HG02610 (cell line): ENCODE measurements at regions not wholly inside any gene's neighbourhood (a gene's known extent, or its start where the extent isn't known, plus 50 kb on each side); places are given as distances from the start of the nearest gene placed in this dataset.
"Not testable (repeated sequence)": the region's sequence is repeated elsewhere in the genome, so short reads cannot be mapped to it uniquely, and the experiment has no call there.

Source experiments
- ATAC-seq: cut with Tn5 transposase; IDR thresholded peaks from one replicate; pipeline ENCODE4 v1.9.1; 2021; ENCODE audit warnings: mild to moderate bottlenecking, moderate library complexity; ENCODE audit not compliant: unreplicated experiment

DNA sequence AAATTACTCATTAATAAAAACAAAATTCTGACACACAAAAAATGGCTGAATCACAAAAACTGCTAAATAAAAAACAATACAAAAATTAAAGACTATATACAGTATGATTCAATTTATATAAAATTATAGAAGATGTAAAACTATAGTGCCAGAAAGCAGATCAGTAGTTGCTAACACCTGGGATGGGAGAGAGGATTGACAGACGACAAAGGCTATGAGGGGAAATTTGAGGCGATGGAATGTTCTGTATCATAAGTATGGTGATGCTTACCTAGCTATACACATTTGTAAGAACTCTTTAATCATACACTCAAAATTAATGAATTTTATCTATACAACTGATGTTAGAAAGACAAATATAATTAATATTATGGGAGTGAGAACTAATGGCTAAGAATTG, 247.9 kb upstream of the GJE1 start:
- no peak for ATAC-seq

DNA sequence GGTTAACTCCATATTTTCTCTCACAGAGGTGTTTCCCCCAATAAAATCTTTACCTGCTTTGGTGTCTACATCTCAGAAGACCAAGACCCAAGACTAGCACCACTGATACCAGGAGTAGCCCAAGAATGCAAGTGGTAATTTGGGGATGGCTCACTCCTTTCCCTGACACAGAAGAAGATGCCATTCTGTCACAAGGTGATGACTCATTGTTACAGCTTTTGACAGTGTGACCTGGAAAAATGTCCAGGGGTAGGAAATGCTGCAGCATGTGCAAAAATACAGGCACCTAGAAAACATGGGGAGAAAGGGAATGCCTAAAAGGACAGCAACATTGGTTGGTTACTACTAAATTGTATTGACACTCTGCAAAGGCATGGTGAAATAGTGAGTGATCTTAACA, 254.0 kb upstream of the GJE1 start:
- no peak for ATAC-seq

DNA sequence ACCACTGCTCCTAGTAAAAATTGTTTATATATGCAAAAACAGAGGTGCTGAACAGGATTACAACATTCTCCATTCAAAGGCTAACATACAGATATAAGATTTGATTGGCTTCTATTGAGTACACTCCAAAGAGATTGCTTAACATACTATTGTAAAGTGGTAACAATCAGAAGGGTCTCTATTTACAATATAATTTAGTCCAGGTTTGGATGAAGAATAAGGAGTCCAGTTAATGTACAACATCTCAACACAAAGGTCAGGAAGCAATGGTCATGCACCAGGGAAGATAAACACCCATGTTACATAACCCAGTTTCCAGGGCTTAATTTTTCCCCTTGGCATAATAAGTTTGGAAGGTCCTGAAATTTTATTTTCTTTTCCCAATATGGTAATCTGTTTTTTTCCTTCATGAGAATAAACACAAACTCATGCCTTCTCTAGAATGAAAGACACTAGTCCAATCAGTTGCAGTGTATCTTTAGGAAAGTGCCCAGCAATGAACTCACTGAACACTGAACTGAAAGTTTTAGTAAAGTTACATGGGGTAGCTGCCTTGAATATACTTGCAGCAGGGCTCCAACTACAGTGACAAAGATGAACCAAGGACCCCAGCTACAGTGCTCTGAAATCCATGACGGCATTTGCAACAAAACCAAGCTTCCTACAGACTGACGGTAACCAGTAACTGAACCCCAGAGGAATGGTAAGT, 255.3 kb upstream of the GJE1 start:
- no peak for ATAC-seq

DNA sequence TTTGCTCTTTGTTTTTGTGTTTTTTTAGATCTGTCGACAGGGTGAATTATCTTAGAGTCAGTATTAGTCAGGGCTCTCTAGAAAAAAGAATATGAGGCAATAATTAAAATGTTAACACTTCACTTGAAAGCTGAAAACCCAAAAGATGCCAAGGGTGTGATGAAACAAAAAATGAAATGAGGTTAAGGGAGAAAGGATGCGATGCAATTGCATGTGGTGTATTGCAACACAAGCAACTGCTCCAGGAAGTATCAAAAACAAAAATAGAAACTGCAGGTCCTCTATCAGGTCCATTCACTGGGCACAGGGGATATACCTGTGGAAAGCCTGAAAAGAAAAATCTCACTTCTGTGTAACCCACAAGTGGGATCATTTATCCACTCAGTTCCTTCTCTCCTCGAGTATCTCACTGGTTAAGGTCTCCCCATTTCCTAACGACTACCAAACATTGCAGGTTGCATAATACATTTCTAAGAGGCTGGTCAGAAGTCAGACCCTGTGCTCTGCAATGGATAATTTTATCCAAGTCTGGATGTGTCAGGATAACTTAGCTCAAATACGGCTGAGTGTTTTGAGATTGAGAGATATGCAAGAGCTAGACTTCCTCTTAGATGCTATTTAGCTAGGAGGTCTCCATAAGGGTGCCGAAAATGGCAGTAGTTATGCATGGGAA, 257.7 kb upstream of the GJE1 start:
- no peak for ATAC-seq

DNA sequence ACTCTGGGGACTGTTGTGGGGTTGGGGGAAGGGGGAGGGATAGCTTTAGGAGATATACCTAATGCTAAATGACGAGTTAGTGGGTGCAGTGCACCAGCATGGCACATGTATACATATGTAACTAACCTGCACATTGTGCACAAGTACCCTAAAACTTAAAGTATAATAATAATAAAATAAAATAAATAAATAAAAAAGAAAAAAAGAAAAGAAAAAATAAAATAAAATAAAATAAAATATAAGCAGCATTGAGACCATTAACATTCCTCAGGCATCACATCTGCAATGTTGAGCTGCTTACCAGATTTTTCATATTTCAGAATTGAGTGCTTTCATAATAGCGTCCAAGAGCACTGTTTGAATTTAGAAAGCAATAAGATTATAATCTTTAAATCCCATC, 263.2 kb upstream of the GJE1 start:
- ATAC-seq, result not testable (repeated sequence)

DNA sequence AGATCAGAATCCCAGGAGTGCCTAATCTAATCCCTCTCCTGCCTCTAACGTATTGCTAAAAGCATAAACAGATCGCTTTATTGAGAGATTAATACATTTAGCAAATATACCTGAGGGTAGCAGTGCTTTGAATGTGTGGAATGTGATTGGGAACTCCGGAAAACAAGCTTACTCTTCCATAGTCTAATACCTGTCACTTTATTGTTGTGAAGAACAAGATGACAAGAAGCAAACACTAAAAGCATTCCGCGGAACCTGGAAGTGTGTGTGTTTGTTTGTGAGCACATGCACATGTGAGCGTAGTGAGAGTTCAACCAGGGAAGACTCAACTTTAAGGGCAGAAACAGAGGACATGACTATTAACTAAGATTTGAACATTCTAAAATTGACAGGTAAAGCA, 265.0 kb upstream of the GJE1 start:
- no peak for ATAC-seq

DNA sequence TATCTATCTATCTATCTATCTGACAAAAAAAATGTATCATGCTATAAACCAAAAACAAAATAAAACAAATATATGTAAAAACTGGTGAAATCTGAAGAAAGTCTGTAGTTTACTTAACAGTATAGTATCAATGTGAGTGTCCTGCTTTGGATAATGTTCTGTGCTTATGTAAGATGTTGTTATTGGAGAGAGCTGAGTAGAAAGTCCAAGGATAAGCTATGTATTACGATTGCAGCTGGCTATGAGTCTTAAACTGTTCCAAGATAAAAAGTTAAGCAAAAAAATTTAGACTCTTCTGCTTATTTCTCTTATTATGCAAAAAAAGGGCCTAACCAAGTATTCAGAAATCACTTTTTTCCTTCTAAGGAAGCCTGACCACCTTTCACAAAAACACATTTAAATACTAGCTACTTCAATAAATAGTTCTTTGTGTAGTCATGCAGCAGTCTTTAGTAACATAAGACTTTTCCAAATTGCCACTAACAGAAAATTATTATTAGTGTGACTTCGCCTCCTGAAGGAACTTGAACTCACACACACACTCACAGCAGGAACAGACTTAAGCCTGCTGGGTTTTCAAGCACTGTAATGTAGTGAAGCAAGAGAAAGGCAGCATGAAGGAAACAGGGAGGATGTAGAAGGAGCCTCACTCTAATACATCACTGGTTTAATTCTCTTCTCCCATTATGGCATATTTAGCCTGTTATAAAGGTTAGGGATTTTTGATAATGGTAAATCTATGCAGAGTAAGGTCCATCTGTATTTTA, 265.8 kb upstream of the GJE1 start:
- ATAC-seq, result no peak

DNA sequence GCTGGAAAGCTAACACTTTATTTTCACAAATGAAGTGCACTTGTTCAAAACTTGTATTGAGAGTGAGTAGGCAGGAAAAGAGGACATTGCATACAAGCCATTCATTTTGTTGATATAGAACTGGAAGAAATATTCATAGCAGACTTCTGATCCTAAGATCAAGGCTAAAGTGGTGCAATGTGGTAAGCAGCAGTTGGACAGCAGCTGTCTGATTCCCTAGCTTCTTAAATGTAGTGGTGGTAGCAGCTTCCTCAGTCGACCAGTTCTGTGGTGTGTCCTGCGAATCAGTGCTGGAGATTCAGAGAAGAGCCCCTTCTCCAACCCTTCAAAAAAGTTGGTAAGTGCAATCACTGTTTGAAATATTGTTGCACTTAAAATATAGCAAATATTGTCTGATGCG, 281.7 kb upstream of the GJE1 start:
- ATAC-seq, result no peak

DNA sequence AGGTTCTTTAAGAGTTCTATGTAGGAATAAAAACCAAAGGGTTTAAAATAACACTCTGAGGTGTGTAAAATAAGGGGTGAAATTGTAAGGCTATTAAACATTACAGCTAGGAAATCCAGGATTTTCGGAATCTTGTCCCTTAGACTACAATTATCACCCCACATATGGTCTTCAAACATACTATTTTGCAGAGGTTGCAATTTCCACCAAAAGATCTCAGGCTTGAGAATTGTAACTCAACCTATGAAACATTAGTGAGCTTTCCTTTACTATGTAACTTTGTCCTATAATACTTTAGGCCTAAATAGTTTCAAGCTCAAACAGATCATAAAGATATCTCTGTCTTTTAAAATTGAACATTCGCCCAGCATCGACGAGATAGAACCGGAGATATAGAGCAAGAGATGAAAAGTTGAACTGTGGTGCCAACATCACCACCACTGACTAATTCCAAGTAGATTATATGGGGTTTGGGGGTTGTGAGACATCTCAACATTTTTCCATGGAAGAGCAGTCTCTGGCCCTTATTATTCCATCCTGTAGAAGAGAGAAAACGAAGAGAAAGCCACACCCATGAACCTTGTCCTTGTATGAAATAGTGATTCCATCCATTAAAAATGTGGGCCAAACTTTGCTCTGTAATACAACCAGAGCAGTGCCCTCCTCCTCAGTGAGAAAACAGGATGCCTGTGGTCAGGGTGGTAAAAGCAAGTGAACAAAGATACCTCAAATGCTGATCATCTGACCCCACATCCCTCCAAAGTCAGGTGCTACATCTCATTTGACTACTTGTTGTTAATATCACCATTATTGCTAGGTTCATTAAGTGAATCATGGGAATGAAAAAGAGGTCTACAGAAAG, 284.5 kb upstream of the GJE1 start:
- no peak for ATAC-seq

DNA sequence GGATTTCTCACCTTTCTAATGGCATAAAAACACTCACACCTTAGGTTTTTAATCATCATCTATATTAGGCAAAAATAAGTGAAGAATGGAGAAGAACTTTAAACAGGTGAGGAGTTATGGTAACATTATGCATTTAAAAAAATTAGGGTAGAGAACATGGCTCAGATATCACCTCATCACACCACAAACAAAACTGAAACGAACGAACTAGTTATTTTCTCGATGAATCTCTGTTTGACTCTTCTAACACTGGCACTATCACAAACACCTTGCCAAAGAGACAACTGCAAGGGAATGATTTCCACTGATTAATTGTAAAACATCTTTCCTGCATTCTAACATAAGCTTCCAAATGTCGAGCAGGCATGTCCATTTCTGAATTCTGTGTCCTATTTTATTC, 286.1 kb upstream of the GJE1 start:
- ATAC-seq, result no peak

DNA sequence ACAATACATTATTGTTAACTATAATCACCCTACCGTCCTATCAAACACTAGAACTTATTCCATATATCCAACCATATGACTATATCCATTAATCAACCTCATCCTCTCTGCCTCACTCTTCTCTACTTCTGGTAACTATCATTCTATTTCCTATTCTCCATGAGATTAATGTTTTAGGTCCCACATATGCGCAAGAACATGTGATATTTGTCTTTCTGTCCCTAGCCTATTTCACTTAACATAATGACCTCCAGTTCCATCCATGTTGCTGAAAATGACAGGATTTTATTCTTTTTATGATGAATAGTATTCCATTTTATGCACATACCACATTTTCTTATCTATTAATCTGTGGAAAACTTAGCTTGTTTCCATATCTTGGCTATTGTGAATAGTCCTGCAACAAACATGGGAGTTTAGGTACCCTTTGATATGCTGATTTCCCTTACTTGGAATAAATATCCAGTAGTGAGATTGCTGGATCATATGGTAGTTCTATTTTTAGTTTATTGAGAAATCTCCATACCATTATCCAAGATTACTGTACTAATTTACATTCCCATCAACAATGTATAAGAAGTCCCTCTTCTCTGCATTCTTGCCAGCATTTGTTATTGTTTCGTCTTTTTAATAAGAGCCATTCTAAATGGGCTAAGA, 289.4 kb upstream of the GJE1 start:
- no peak for ATAC-seq

DNA sequence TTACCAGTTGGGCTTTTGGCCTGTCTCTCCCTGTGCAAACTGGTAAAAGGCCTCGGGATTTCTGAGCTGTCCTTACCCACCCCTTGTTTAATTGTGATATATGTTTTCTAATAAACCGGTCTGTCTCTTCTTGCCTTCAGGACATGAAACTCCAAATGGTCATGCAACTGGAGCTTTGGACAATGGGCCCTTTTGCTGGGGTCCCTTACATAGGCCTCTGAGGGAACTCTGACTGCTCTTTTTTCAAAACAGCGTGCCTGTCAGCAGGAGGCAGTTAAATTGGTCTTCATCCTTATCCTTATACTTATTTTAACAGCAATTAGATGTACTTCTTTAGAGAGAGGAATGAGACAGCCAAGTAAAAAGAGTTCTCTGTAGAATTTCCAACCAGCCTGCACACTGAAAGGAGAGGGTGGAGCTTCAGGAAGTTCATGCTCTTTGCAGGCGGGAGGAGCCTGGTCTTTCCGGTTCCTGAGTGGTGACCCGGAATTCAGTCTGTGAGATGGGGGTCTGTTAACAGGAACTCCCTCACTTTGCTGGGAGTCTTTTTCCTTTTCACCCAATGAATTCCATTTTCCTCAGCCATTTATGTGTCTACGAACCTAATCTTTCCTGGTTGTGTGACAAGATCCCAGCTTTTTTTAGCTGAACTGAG, 299.6 kb upstream of the GJE1 start:
- no peak for ATAC-seq

DNA sequence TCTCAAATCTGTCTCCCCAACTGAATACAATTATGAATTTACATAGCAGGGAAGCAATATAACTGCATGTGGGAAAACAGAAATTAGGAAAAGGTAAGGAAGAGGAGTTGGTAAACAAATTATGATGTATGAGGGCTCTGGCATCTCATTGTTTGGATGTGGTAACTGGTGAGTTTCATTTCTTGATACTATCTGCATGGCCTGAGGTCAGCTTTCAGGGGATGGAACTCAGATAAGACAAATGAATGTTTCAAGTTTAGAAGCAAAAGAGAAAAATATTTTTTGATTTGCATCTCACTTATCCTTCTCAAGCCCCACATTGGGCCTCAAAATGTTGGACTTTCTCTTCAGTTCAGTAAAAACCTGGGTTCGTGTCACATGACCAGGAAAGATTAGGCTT, 302.2 kb upstream of the GJE1 start:
- ATAC-seq, result no peak

DNA sequence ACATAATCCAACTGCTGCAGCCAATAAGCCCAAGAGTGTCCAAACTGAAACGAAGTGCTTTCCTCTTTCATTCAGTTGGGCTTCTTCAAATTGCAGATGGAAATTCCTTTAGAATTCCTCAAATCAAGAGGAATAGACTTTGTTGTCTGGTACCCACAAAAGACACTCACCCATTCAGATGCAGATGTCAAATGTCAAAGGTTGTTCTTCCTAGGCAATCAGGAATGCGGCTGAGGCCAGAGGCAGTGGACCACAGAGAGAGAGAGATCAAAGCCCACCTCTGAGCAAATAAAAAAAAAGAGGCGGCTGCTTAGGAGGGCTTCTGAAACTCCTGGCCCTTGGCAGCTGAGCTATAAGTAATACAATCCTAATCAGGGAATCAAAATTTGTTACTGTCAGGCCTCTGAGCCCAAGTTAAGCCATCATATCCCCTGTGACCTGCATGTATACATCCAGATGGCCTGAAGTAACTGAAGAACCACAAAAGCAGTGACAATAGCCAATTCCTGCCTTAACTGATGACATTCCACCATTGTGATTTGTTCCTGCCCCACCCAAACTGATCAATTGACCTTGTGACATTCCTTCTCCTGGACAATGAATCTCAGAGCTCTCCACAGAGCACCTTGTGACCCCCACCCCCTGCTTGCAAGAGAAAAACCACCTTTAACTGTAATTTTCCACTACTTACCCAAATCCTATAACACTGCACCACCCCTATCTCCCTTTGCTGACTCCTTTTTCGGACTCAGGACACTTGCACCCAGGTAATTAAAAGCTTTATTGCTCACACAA, 303.0 kb upstream of the GJE1 start:
- ATAC-seq, result no peak

DNA sequence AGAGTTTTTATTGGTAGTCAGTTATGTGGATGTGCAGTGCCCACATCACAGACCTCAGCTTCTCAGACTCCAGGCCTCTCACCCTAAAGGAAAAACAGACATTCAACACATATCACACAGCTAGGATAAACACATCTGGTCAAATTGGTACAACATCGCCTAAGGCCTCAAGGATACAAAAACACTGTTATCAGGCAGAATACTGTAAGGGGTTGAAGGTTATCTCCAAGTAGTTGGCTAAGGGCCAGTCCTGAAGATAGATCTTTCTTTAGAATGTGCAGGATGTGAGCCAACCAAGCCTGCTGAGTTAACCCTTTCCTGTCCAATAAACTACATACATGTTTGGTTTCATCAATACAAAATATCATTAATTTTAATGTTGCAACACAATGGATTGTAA, 308.4 kb upstream of the GJE1 start:
- no peak for ATAC-seq

DNA sequence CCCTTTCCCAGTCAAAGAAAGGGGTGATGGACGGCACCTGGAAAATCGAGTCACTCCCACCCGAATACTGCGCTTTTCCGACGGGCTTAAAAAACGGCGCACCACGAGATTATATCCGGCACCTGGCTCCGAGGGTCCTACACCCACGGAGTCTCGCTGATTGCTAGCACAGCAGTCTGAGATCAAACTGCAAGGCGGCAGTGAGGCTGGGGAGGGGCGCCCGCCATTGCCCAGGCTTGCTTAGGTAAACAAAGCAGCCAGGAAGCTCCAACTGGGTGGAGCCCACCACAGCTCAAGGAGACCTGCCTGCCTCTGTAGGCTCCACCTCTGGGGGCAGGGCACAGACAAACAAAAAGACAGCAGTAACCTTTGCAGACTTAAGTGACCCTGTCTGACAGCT, 317.7 kb upstream of the GJE1 start:
- ATAC-seq, result not testable (repeated sequence)

DNA sequence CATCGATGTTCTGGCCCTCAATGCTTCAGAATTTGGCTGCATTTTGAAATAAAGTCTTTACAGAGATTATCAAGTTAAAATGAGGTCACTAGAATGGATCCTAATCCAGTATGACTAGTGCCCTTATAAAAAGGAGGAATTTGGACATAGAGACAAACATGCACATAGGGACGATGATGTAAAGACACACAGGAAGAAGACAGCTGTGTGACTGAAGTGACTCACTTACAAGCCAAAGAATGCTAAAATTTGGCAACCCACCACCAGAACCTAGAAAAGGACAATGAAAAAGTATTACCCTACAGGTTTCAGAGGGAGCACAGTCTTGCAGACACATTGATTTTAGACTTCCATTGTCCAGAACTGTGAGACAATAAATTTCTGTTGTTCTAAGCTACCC, 322.8 kb upstream of the GJE1 start:
- ATAC-seq, result no peak

DNA sequence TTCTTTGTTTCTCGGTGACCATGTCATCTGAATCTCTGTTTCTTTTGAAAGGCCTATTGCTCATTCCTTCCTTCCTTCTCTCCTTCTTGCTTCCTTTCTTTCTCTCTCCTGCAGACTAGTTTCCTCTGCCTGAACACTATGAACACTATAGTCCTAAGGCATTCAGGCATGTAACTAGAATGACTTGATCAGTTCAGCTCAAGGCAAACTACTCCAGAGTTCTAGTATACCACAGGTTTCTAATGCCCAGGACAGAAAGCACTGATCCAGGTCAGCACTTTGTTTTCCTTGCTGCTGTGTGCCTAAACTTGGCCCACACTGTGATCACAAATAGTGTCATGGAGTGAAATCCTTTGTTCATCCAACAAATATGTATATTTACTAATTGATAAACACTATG, 324.1 kb upstream of the GJE1 start:
- ATAC-seq, result no peak

DNA sequence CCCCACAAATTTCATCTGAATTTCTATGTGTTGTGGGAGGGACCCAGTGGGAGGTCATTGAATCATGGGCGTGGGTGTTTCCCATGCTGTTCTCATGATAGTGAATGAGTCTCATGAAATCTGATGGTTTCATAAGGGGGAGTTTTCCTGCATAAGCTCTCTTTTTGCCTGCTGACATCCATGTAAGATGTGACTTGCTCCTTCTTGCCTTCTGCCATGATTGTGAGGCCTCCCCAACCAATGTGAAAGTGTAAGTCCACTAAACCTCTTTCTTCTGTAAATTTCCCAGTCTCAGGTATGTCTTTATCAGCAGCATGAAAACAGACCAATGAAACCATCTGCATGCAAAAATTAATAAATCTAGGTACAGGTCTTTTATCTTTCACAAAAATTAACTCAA, 331.8 kb upstream of the GJE1 start:
- not testable (repeated sequence) for ATAC-seq
